HG03521 (cell line): ENCODE measurements at regions not wholly inside any gene's neighbourhood (a gene's known extent, or its start where the extent isn't known, plus 50 kb on each side); places are given as distances from the start of the nearest gene placed in this dataset.

ENCODE experiments used
- ATAC-seq: cut with Tn5 transposase; IDR thresholded peaks from one replicate; pipeline ENCODE4 v1.9.1; 2021; ENCODE audit warnings: mild to moderate bottlenecking, moderate library complexity; ENCODE audit not compliant: unreplicated experiment

DNA sequence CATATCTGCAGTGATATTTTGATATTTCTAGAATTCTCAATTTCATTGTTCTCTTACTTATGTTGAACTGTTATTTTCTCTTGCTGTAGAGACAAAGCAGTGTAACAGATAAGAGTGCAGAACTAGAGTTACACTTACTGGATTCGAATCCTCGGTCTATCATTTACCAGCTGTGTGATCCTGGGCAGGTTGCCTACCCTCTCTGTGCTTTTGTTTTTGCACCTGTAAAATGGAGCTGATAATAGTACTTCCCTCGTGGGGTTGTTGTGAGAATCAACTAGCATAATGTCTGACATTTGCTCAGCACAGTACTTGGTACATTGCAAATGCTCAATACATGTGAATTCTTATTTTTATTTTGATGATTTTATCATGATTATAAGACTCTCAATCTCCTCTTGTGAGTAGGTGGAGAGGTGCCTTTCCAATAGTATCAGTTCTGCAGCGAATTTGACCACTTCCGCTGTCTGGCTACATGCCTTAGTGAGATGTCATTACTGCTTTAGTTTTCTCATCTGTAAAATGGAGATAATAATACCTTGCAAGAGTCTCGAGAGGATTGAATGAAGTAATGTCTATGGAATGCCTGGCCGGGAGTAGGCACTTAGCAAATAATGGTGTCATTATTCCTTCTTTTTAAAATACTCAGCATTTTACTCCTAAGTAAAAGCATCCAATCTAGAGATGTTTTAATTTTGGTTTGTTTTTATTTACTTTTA, 312.2 kb upstream of the MAF start:
- ATAC-seq = no peak

GRCh38 chr16:79911660-79912059, 311.1 kb upstream of the MAF start:
- ATAC-seq = no peak

DNA sequence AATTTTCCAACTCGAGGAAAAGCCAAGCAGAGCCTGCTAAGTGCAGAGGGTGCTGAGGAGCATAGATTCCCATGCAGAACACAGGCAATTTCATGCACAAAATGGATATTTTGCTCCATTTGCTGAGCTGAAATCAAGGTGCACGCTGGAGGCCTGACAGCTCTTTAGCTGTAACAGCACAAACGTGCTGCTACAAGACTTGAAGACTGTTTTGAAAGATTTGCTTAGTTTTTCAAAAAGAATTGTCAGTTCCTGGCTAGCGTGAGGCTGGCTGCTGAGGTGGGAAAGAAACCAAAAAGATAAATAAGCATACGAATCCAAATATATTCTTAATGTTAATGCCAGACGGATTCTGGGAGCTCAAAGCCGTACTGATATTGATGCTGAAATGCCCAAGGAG, 309.0 kb upstream of the MAF start:
- no peak for ATAC-seq

DNA sequence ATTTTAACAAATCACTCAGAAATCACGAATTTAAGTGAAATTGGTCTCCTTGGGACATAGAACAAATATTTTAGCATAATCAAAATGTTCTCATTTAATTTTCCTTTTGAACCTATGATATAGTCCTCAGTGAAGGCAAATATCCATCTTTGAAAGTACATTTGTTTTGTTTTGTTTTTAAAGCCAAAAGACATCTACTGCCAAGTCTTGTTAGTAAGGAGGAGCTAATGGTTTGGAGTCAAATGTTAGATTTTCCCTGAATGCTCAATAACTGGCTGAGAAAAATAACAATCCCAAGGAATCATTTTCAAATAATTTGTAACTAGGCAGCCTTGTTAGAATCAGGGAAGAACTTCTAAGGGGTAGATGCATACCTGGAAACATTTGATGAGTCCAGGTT, 302.9 kb upstream of the MAF start:
- ATAC-seq = no peak

- no peak for ATAC-seq
Observed at GRCh38 chr16:79902351-79902750, 301.8 kb upstream of the MAF start.

- no peak for ATAC-seq
Observed at GRCh38 chr16:79901522-79901921, 301.0 kb upstream of the MAF start.

GRCh38 chr16:79899716-79900115, 299.2 kb upstream of the MAF start:
- ATAC-seq = no peak

DNA sequence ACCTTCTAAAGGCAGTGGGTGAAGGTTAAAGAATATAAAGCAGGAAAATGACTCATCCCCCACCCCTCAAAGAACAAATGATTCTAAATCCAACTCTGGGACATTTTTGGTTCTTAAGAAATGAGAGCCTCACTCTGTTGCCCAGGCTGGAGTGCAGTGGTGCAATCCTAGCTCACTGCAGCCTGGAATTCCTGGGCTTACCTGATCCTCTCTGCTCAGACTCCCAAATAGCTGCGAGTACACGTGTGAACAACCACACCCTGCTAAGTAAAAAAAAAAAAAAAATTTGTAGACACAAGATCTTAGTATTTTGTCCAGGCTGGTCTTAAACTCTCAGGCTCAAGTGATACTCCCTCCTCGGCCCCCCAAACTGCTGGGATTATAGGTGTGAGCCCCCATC, 298.8 kb upstream of the MAF start:
- ATAC-seq = no peak

DNA sequence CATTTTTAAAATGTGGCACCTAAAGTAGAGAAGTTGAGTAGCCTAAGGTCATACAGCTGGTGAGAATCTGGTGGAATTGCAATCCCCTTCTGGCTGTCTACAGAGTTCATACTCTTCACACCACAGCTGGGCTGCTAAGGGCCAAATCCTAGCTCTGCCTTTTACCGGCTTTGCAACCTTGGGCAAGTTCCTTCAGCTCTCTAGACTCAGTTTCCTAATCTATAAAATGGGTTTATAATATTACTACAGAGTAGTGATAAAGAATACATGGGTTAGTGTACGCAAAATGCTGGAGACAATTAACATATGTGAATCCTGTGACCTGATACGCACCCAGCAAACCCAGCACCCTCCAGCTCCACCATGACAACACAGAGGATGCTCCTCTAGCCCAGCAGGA, 298.2 kb upstream of the MAF start:
- ATAC-seq = no peak

- no peak for ATAC-seq
Observed at GRCh38 chr16:79897453-79898146, 297.1 kb upstream of the MAF start.

GRCh38 chr16:79897104-79897452, 296.5 kb upstream of the MAF start:
- no peak for ATAC-seq

- no peak for ATAC-seq
Observed at GRCh38 chr16:79895917-79896203, 295.3 kb upstream of the MAF start.

DNA sequence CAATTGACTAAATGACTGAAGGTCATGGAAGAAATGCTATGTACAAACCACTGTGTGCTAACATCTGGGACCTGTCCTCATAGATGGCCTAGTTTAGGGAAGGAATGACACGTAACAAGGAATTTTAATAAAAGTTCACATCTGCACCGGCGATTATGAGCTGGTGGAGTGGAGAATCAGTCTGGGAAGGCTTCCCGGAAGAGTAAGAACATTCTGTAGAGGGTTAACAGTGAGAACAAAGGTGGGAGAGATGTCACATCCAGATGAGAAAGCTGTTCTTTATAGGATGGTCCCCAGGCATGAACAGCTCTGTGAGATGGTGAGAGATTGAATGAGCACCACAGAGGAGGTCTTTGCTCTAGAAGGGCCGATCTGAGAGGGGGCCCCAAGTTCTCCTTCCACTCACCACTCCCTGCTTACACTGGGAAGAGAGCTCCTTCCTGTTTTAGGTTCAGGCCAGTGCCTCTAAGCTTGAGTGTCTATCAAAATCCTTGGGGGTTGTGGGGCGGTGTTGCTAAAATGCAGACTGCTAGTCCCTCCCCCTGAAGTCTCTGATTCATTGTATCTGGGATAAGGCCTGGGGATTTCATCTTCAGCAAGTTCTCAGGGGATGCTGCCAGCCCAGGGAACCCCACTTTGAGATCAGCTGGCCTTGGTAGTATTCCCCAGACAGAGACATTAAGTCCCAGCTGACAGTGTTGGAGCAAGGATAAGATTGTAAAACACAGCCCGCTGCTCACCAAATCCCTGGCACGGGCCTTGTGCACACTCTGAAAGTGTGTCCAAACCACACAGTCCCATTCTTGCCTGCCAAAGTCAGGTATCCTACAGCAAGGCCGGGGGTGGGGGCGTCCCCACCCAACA, 294.7 kb upstream of the MAF start:
- no peak for ATAC-seq

DNA sequence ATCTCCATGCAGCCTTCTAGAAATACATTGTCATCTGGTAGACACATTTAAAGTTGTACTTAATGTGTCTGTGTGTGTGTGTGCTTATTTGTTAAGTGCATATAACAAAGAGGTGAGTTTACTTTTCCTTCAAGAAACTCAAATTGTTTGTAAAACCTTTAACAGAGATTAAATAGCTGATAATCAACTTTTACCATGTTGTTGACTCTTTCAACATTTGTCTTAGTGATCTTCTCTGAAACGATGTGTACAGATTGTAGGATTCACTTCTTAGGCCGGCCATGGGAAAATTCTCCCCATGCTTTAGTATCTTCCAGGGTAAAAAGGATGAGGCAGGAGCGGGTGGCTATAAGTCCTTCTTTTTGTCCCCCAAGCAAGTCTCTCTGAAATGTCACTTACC, 292.9 kb upstream of the MAF start:
- ATAC-seq = no peak

- ATAC-seq = no peak
Observed at GRCh38 chr16:79892278-79892677, 291.7 kb upstream of the MAF start.

DNA sequence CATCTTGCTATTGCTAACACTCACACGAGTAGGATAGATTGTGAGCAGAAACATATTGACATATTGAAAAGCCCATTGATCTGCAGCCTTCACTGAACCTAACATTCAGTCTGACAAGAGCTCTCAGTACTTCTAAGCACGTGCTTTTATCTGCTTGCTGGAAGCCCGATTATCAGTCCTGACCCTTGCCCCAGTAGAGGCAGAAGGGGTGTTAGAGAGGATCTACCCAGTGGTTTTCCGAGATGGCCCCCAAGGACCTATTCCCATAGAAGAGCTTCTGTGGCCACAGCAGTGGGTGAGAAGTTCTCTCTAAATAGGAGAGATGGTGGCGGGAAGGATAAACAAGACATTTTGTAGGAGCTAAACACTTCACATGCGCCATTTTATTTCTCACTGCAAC, 290.9 kb upstream of the MAF start:
- ATAC-seq = no peak

DNA sequence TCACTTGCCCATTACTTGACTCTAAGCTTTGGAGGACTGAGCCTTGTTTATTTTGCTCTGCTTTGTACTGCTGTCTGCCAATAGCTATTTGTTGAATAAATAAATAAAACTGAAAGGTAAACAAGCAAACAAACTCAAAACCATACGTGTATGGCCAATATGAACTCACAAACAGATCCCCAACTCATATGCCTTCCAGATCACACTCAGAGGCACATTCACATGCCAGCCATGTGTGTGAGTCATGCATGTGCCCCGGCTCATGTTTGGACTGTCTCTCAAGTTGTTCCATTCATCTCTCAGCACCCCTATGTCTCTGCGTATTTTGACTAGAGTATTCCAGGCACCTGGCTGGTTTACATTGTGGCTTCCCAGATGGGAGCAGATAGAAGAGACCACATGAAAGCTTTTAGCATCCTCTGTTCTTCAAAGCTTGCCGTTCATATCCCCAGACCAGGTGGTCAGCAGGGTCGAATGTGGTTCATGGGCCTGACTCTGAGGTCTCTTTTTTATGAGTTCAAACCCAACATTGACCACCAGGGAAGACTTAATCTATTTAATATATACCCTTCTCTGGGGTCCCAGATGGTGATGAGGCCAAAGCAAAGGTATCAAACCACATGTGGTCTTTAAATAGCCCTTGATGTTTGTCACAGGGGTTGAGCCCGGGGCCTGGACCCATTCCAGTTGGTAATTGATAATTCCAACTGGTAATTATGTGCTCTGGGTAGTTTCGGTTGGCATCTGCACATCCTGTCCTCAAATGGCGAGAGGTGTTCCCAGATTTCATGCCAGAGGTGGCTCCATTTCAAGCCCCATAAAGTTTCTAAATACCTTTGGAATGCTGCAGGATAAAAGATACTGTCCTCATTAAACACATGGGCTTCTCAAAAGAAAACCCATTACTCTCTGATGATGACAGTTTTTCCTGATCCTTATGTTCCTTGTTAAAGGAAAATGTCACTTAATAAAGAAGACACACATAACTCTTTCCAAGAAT, 287.3 kb upstream of the MAF start:
- no peak for ATAC-seq

- ATAC-seq = no peak
Observed at GRCh38 chr16:79885320-79885719, 284.8 kb upstream of the MAF start.

GRCh38 chr16:79883494-79883893, 283.0 kb upstream of the MAF start:
- ATAC-seq = no peak

DNA sequence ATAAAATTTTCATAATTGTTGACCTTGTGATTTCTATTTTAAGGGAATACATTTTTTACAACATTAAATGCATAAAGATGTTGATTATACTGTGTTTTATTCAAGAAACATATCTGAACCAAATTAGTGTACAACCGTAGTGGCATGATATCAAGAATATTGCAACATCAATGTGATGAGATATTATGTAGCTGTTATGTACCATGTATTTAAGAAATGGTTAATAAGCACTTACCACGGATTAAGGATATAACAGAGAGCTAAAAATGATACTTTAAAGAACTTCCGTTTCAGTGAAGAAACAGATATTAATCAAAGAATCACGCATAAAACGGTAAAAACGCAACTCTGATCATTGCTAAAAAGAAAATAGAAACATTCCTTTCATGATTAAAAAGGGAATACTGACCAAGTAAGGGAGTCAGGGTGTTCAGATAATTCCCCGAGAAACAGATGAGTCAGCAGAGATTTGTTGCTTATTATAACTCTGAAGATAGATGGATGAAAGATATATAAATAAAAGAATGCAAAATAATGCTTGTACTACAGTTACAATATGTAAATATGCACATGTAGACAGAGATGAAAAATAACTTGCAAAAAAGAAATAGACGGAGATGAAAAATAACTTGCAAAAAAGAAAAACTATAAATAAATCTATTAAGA, 281.9 kb upstream of the MAF start:
- no peak for ATAC-seq
